ENCODE measurements at regions not wholly inside any gene's neighbourhood (a gene's known extent, or its start where the extent isn't known, plus 50 kb on each side); places are given as distances from the start of the nearest gene placed in this dataset.
"Not testable (repeated sequence)": the region's sequence is repeated elsewhere in the genome, so short reads cannot be mapped to it uniquely, and the experiment has no call there.

DNA sequence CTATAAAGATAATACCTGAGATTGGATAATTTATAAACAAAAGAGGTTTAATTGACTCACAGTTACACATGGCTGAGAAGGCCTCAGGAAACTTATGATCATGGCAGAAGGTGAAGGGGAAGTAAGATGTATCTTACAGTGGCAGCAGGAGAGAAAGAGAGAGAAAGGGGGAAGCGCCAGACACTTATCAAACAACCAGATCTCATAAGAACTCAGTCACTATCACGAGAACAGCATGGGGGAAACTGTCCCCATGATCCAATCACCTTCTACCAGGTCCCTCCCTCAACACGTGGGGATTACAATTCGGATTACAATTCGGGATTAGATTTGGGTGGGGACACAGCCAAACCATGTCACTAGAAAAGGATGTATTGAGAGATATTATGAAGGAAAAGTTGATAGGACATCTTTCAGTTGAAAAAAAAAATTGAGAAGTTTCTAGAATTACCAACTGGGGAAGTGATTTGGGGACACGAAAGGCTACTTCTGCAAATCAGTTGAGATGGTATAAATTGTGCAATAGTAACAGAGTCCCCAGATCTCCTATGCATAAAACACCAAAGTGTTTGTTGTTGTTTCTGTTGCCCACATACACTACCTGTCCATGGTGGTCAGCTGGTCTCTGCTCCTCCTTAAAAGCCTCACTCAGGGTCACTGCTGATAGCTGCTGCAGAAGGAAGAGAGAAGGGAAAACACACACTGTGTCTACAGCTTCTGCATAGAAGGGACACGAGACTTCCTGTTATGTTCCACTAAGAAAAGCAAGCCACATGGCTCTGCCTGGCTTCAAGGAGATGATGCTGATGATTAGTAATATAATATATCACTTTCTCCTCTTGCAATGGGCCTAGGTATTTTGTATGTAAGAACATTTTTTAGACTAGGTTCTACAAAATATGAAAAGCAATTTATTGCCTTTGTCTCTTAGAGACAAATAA is 465.5 kb downstream of the PDZRN4 start:
- no peak for DNase-seq

DNA sequence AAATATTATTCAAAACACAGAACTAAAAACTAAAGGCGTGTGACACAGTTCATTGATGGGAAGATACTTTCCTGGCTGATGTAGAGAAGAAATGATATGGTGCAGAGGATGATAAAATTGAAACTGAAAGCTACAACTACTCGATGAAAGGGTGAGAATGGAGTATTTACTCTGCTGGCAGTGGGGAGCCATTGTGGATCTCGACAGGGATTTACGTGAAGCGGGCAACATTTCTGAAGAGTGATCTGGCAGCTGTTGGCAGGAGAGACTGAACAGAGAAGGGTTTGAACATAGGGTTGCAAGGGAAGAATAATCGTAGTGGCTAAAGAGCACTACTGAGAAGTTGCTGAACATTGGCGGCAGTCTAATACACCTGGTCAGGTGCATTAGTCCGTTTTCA is 464.9 kb downstream of the PDZRN4 start:
- DNase-seq: no peak

DNA sequence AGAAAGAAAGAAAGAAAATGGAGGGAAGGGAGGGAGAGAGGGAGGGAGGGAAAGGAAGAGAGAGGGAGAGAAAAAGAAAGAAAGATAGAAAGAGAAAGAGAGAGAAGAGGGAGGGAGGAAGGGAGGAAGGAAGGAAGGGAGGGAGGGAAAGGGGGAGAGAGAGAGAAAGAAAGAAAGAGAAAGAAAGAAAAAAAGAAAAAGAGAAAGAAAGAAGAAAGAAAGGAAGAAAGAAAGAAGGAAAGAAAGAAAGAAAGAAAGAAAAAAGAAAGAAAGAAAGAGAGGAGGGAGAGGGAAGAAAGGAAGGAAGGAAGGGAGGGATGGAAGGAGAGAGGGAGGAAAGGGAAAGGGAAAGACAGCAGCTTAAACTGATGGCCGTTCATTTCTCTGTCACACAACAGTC is 457.5 kb downstream of the PDZRN4 start:
- no peak for DNase-seq

DNA sequence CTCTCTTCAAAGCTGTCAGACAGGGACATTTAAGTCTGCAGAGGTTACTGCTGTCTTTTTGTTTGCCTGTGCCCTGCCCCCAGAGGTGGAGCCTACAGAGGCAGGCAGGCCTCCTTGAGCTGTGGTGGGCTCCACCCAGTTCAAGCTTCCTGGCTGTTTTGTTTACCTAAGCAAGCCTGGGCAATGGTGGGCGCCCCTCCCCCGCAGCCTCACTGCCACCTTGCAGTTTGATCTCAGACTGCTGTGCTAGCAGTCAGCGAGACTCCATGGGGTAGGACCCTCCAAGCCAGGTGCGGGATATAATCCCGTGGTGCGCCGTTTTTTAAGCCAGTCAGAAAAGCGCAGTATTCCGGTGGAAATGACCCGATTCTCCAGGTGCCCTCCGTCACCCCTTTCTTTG is 454.7 kb downstream of the PDZRN4 start:
- not testable (repeated sequence) for DNase-seq

DNA sequence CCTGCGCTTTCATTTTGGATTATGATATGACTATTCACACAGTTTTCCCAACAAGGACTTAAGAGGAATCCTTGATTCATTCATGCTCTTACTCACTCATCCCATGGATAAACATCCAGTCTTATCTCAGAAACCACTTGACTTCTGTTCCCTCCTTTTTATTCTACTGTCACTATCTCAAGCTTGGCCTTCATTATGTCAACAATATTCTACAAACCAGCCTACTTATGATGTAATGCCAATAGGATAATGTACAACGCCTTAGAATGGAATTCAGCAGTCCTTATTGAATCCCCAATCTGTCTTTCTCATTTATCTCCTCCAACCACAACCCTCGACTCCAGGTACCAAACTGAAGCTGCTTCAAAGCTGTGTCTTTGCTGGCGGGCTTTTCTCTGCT is 448.5 kb downstream of the PDZRN4 start:
- DNase-seq: no peak

DNA sequence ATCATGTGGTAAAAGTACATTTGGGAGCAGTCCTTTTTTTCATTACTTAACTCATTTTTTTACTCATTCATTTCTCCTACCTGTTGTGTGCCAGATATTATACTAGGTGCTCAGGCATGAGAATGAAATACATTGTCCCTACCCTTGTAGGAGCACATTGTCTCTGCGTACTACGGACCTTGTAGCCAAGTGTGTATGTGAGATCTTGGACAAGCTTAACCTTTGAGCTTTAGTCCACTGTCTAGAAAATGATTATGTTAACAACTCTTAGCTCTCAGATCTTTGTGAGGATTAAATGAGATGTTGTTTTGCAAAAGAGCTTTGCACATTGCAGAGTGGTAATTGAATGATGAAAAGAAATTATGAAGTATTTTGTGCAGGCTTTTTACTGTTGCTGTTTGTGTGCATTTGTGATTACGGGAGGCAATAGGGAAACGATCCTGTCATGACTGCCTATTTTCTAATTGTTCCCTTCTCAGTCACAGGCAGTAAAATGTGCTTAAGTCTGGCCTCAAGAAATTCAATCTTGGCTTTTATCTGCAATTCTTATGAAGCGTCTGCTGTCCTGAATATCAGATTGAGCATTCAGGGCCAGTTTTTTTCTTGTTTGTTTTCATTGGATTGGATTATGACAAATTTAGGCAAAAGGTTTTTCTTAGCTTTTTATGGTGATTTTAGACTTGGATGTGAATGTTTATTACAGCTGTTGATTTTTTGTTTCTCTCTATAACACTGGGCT is 447.7 kb downstream of the PDZRN4 start:
- DNase-seq: no peak

DNA sequence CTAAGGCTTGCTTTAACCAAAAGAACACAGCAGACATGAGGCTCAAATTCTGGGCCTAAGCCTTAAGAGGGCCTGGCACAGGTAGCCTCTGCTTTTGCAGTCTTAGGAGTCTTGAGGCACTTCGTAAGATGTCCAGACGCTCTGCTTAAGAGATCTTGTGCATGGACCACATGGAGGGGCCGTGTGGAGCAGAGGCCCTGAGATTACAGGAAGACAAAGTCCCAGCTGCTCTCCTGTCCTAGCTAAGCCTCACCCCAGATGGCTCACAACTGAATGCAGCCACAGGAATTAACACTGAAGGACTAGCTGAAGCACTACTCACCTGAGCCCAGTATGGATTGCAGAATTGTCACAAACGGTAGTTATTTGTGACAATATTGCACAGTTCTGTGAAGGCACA is 446.0 kb downstream of the PDZRN4 start:
- DNase-seq: no peak

DNA sequence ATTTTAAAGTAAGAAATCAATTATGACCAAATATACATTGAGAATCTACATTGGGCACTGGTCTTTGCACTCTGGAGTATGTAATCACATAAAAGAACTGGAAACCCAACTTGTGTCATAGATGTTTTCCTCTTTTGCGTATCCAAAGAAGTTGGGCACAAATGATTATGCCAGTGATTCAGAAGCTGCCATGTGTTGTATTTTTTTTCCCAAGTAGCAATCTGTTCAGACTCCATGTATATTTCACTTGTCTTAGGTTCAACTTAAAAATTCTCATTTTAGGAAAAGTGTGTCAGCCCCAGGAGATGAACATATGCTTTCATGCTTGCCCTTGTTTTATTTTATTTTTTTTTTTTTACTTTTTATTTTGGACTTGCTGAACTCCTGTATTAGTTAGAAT is 441.5 kb downstream of the PDZRN4 start:
- no peak for DNase-seq

DNA sequence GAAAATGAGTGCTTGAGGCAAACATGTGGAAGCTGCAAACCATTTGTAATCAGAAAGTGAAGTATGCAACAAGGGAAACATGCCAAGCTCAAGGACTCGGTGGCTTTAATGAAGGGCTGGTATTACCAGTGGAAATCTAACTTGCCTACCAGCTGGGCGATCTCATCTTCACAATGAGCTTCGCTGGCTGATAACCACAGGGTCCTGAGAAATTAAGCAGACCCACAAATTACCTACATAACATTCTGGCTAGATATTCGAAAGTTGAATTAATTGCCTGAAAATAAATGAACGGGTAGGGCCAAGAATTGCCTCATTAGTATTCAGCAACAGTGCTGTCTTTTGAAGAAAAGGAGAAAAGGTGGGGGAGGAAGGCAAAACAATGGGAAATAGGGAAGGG is 439.4 kb downstream of the PDZRN4 start:
- no peak for DNase-seq

DNA sequence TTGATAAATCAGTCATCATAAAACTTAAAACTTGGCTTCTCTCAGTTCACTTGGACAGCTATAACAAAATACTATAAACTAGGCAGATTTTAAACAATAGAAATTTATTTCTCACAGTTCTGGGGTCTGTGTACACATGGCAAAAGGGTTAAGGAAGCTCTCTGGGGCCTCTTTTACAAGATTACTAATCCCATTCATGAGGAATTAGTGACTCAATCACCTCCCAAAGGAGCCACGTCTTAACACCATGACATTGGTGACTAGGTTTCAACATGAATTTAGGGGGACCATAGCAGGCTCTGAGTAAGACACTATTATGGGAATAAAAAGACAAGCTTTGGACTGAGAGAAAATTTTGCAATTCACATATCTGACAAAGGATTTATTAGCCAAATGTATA is 436.5 kb downstream of the PDZRN4 start:
- DNase-seq: no peak
